ENCODE measurements at regions not wholly inside any gene's neighbourhood (a gene's known extent, or its start where the extent isn't known, plus 50 kb on each side); places are given as distances from the start of the nearest gene placed in this dataset.

GRCh38 chr3:10715886-10716285, 100.1 kb upstream of the SLC6A11 start:
- Histone ChIP-seq H3K27me3 (ENCODE audit: control insufficient read depth in 1 of 2, insufficient read depth in 2 of 2, low read length in 2 of 2) (peaks cover 0 to 5% of the 10 kb centered on the region in 2 donors), H3K36me3 (ENCODE audit: control insufficient read depth in 2 of 2, insufficient read depth in 2 of 2, low read length in 2 of 2) (no peaks in the 10 kb centered on the region), H3K27ac (ENCODE audit: low read length) (no peak overlapping the region), H3K9me3 (ENCODE audit: control insufficient read depth in 2 of 2, low read length in 2 of 2) (peaks cover 0 to 2% of the 10 kb centered on the region in 2 donors), H3K4me1 (ENCODE audit: control insufficient read depth, insufficient read depth, low read length) (no peaks in the 10 kb centered on the region), H3K9ac (ENCODE audit: low read length in 2 of 2) (no peak overlapping the region), H3K4me3 (ENCODE audit: low read length in 2 of 2) (no peak overlapping the region)

GRCh38 chr3:10716964-10717363, 99.1 kb upstream of the SLC6A11 start:
- Histone ChIP-seq H3K9me3 (ENCODE audit: control insufficient read depth in 2 of 2, low read length in 2 of 2) (peaks cover 0 to 2% of the 10 kb centered on the region in 2 donors), H3K4me1 (ENCODE audit: control insufficient read depth, insufficient read depth, low read length) (no peaks in the 10 kb centered on the region), H3K36me3 (ENCODE audit: control insufficient read depth in 2 of 2, insufficient read depth in 2 of 2, low read length in 2 of 2) (no peaks in the 10 kb centered on the region), H3K4me3 (ENCODE audit: low read length in 2 of 2) (no peak overlapping the region), H3K27ac (ENCODE audit: low read length) (no peak overlapping the region), H3K9ac (ENCODE audit: low read length in 2 of 2) (no peak overlapping the region), H3K27me3 (ENCODE audit: control insufficient read depth in 1 of 2, insufficient read depth in 2 of 2, low read length in 2 of 2) (peaks cover 0 to 7% of the 10 kb centered on the region in 2 donors)

GRCh38 chr3:10717756-10718155, 98.3 kb upstream of the SLC6A11 start:
- Histone ChIP-seq H3K27me3 (ENCODE audit: control insufficient read depth in 1 of 2, insufficient read depth in 2 of 2, low read length in 2 of 2) (peaks cover 0 to 6% of the 10 kb centered on the region in 2 donors), H3K9ac (ENCODE audit: low read length in 2 of 2) (no peak overlapping the region), H3K27ac (ENCODE audit: low read length) (no peak overlapping the region), H3K9me3 (ENCODE audit: control insufficient read depth in 2 of 2, low read length in 2 of 2) (peaks cover 0 to 2% of the 10 kb centered on the region in 2 donors), H3K4me3 (ENCODE audit: low read length in 2 of 2) (no peak overlapping the region), H3K36me3 (ENCODE audit: control insufficient read depth in 2 of 2, insufficient read depth in 2 of 2, low read length in 2 of 2) (no peaks in the 10 kb centered on the region), H3K4me1 (ENCODE audit: control insufficient read depth, insufficient read depth, low read length) (no peaks in the 10 kb centered on the region)

GRCh38 chr3:10721101-10721500, 94.9 kb upstream of the SLC6A11 start:
- Histone ChIP-seq H3K4me3 (ENCODE audit: low read length in 2 of 2) (no peak overlapping the region), H3K27ac (ENCODE audit: low read length) (no peak overlapping the region), H3K27me3 (ENCODE audit: control insufficient read depth in 1 of 2, insufficient read depth in 2 of 2, low read length in 2 of 2) (peaks cover 0 to 9% of the 10 kb centered on the region in 2 donors), H3K9ac (ENCODE audit: low read length in 2 of 2) (no peak overlapping the region), H3K4me1 (ENCODE audit: control insufficient read depth, insufficient read depth, low read length) (no peaks in the 10 kb centered on the region), H3K9me3 (ENCODE audit: control insufficient read depth in 2 of 2, low read length in 2 of 2) (no peaks in the 10 kb centered on the region), H3K36me3 (ENCODE audit: control insufficient read depth in 2 of 2, insufficient read depth in 2 of 2, low read length in 2 of 2) (no peaks in the 10 kb centered on the region)

- Histone ChIP-seq H3K36me3 (ENCODE audit: control insufficient read depth in 2 of 2, insufficient read depth in 2 of 2, low read length in 2 of 2) (no peaks in the 10 kb centered on the region), H3K9me3 (ENCODE audit: control insufficient read depth in 2 of 2, low read length in 2 of 2) (no peaks in the 10 kb centered on the region)
These were observed 93.1 kb upstream of the SLC6A11 start for GRCh38 chr3:10722911-10723310.

GRCh38 chr3:10723991-10724390, 92.0 kb upstream of the SLC6A11 start:
- Histone ChIP-seq H3K4me3 (ENCODE audit: low read length in 2 of 2) (no peak overlapping the region), H3K9ac (ENCODE audit: low read length in 2 of 2) (no peak overlapping the region), H3K4me1 (ENCODE audit: control insufficient read depth, insufficient read depth, low read length) (no peaks in the 10 kb centered on the region), H3K27me3 (ENCODE audit: control insufficient read depth in 1 of 2, insufficient read depth in 2 of 2, low read length in 2 of 2) (peaks cover 0 to 14% of the 10 kb centered on the region in 2 donors), H3K27ac (ENCODE audit: low read length) (no peak overlapping the region), H3K9me3 (ENCODE audit: control insufficient read depth in 2 of 2, low read length in 2 of 2) (no peaks in the 10 kb centered on the region), H3K36me3 (ENCODE audit: control insufficient read depth in 2 of 2, insufficient read depth in 2 of 2, low read length in 2 of 2) (no peaks in the 10 kb centered on the region)

More at GRCh38 chr3:10722911-10723310, 93.1 kb upstream of the SLC6A11 start:
- Histone ChIP-seq H3K27me3 (ENCODE audit: control insufficient read depth in 1 of 2, insufficient read depth in 2 of 2, low read length in 2 of 2) (peaks cover 0 to 12% of the 10 kb centered on the region in 2 donors), H3K27ac (ENCODE audit: low read length) (no peak overlapping the region), H3K4me1 (ENCODE audit: control insufficient read depth, insufficient read depth, low read length) (no peaks in the 10 kb centered on the region), H3K9ac (ENCODE audit: low read length in 2 of 2) (no peak overlapping the region), H3K4me3 (ENCODE audit: low read length in 2 of 2) (no peak overlapping the region)

- H3K27me3 ChIP-seq (ENCODE audit: control insufficient read depth in 1 of 2, insufficient read depth in 2 of 2, low read length in 2 of 2): peaks cover 3 to 15% of the 10 kb centered on the region in 2 donors
- H3K9ac ChIP-seq (ENCODE audit: low read length in 2 of 2): no peak overlapping the region
- no peak overlapping the region for H3K27ac ChIP-seq (ENCODE audit: low read length)
- no peaks in the 10 kb centered on the region for H3K36me3 ChIP-seq (ENCODE audit: control insufficient read depth in 2 of 2, insufficient read depth in 2 of 2, low read length in 2 of 2)
- no peaks in the 10 kb centered on the region for H3K9me3 ChIP-seq (ENCODE audit: control insufficient read depth in 2 of 2, low read length in 2 of 2)
- H3K4me3 ChIP-seq (ENCODE audit: low read length in 2 of 2): no peak overlapping the region
- H3K4me1 ChIP-seq (ENCODE audit: control insufficient read depth, insufficient read depth, low read length): no peaks in the 10 kb centered on the region
These were observed 91.0 kb upstream of the SLC6A11 start for GRCh38 chr3:10725067-10725466.

GRCh38 chr3:10725846-10726245, 90.2 kb upstream of the SLC6A11 start:
- no peaks in the 10 kb centered on the region for H3K4me1 ChIP-seq (ENCODE audit: control insufficient read depth, insufficient read depth, low read length)
- H3K9me3 ChIP-seq (ENCODE audit: control insufficient read depth in 2 of 2, low read length in 2 of 2): no peaks in the 10 kb centered on the region
- H3K27ac ChIP-seq (ENCODE audit: low read length): no peak overlapping the region
- no peak overlapping the region for H3K9ac ChIP-seq (ENCODE audit: low read length in 2 of 2)
- peaks cover 3 to 13% of the 10 kb centered on the region in 2 donors for H3K27me3 ChIP-seq (ENCODE audit: control insufficient read depth in 1 of 2, insufficient read depth in 2 of 2, low read length in 2 of 2)
- no peaks in the 10 kb centered on the region for H3K36me3 ChIP-seq (ENCODE audit: control insufficient read depth in 2 of 2, insufficient read depth in 2 of 2, low read length in 2 of 2)
- no peak overlapping the region for H3K4me3 ChIP-seq (ENCODE audit: low read length in 2 of 2)

- no peaks in the 10 kb centered on the region for H3K36me3 ChIP-seq (ENCODE audit: control insufficient read depth in 2 of 2, insufficient read depth in 2 of 2, low read length in 2 of 2)
- no peak overlapping the region for H3K27ac ChIP-seq (ENCODE audit: low read length)
- no peak overlapping the region for H3K4me3 ChIP-seq (ENCODE audit: low read length in 2 of 2)
- H3K9me3 ChIP-seq (ENCODE audit: control insufficient read depth in 2 of 2, low read length in 2 of 2): no peaks in the 10 kb centered on the region
- peaks cover 3 to 11% of the 10 kb centered on the region in 2 donors for H3K27me3 ChIP-seq (ENCODE audit: control insufficient read depth in 1 of 2, insufficient read depth in 2 of 2, low read length in 2 of 2)
- H3K9ac ChIP-seq (ENCODE audit: low read length in 2 of 2): no peak overlapping the region
- no peaks in the 10 kb centered on the region for H3K4me1 ChIP-seq (ENCODE audit: control insufficient read depth, insufficient read depth, low read length)
These were observed 89.2 kb upstream of the SLC6A11 start for GRCh38 chr3:10726787-10727186.

GRCh38 chr3:10729439-10729838, 86.6 kb upstream of the SLC6A11 start:
- no peak overlapping the region for H3K4me3 ChIP-seq (ENCODE audit: low read length in 2 of 2)

GRCh38 chr3:10732292-10732691, 83.7 kb upstream of the SLC6A11 start:
- Histone ChIP-seq H3K27ac (ENCODE audit: low read length) (no peak overlapping the region), H3K4me1 (ENCODE audit: control insufficient read depth, insufficient read depth, low read length) (no peaks in the 10 kb centered on the region), H3K27me3 (ENCODE audit: control insufficient read depth in 1 of 2, insufficient read depth in 2 of 2, low read length in 2 of 2) (peaks cover 7 to 11% of the 10 kb centered on the region in 2 donors), H3K9me3 (ENCODE audit: control insufficient read depth in 2 of 2, low read length in 2 of 2) (peaks cover 4 to 6% of the 10 kb centered on the region in 2 donors), H3K9ac (ENCODE audit: low read length in 2 of 2) (no peak overlapping the region), H3K4me3 (ENCODE audit: low read length in 2 of 2) (no peak overlapping the region), H3K36me3 (ENCODE audit: control insufficient read depth in 2 of 2, insufficient read depth in 2 of 2, low read length in 2 of 2) (no peaks in the 10 kb centered on the region)

More at GRCh38 chr3:10729439-10729838, 86.6 kb upstream of the SLC6A11 start:
- H3K9ac ChIP-seq (ENCODE audit: low read length in 2 of 2): no peak overlapping the region
- H3K36me3 ChIP-seq (ENCODE audit: control insufficient read depth in 2 of 2, insufficient read depth in 2 of 2, low read length in 2 of 2): no peaks in the 10 kb centered on the region
- H3K4me1 ChIP-seq (ENCODE audit: control insufficient read depth, insufficient read depth, low read length): no peaks in the 10 kb centered on the region
- peaks cover 0 to 6% of the 10 kb centered on the region in 2 donors for H3K9me3 ChIP-seq (ENCODE audit: control insufficient read depth in 2 of 2, low read length in 2 of 2)
- peaks cover 3 to 8% of the 10 kb centered on the region in 2 donors for H3K27me3 ChIP-seq (ENCODE audit: control insufficient read depth in 1 of 2, insufficient read depth in 2 of 2, low read length in 2 of 2)
- no peak overlapping the region for H3K27ac ChIP-seq (ENCODE audit: low read length)

Data from stomach smooth muscle (tissue), 2 donors.